ENCODE measurements at regions not wholly inside any gene's neighbourhood (a gene's known extent, or its start where the extent isn't known, plus 50 kb on each side); places are given as distances from the start of the nearest gene placed in this dataset.

GRCh38 chr13:105514401-105514800, 1021.1 kb downstream of the EFNB2 start:
- no peak overlapping the region for H3K4me3 ChIP-seq (ENCODE audit: low read depth, low read length)

- no peak overlapping the region for H3K4me3 ChIP-seq (ENCODE audit: low read depth, low read length)
These were observed 1022.0 kb downstream of the EFNB2 start for GRCh38 chr13:105513448-105513847.

- H3K4me3 ChIP-seq (ENCODE audit: low read depth, low read length) = no peak overlapping the region
These were observed 1025.3 kb downstream of the EFNB2 start for GRCh38 chr13:105509981-105510762.

GRCh38 chr13:105506463-105506862, 1029.0 kb downstream of the EFNB2 start:
- H3K4me3 ChIP-seq (ENCODE audit: low read depth, low read length) = no peak overlapping the region

GRCh38 chr13:105502193-105502592, 1033.3 kb downstream of the EFNB2 start:
- no peak overlapping the region for H3K4me3 ChIP-seq (ENCODE audit: low read depth, low read length)

GRCh38 chr13:105497597-105497996, 1037.9 kb downstream of the EFNB2 start:
- H3K4me3 ChIP-seq (ENCODE audit: low read depth, low read length) = no peak overlapping the region

- H3K4me3 ChIP-seq (ENCODE audit: low read depth, low read length) = no peak overlapping the region
These were observed 1043.2 kb downstream of the EFNB2 start for GRCh38 chr13:105492216-105492615.

GRCh38 chr13:105491345-105491744, 1044.1 kb downstream of the EFNB2 start:
- no peak overlapping the region for H3K4me3 ChIP-seq (ENCODE audit: low read depth, low read length)

GRCh38 chr13:105485081-105485480, 1050.4 kb downstream of the EFNB2 start:
- H3K4me3 ChIP-seq (ENCODE audit: low read depth, low read length) = no peak overlapping the region

- H3K4me3 ChIP-seq (ENCODE audit: low read depth, low read length) = no peak overlapping the region
These were observed 1060.4 kb downstream of the EFNB2 start for GRCh38 chr13:105474983-105475610.

GRCh38 chr13:105471673-105472072, 1063.8 kb downstream of the EFNB2 start:
- no peak overlapping the region for H3K4me3 ChIP-seq (ENCODE audit: low read depth, low read length)

GRCh38 chr13:105466376-105466775, 1069.1 kb downstream of the EFNB2 start:
- H3K4me3 ChIP-seq (ENCODE audit: low read depth, low read length) = no peak overlapping the region

GRCh38 chr13:105465745-105466144, 1069.7 kb downstream of the EFNB2 start, which contains the start of gene DAOA:
TSS of gene DAOA (plus strand) at chr13:105466045.
- H3K4me3 ChIP-seq (ENCODE audit: low read depth, low read length) = no peak within 1 kb of the TSS

GRCh38 chr13:105465251-105465650, 1070.2 kb downstream of the EFNB2 start:
- H3K4me3 ChIP-seq (ENCODE audit: low read depth, low read length) = no peak overlapping the region

- H3K4me3 ChIP-seq (ENCODE audit: low read depth, low read length) = no peak overlapping the region
These were observed 1071.2 kb downstream of the EFNB2 start for GRCh38 chr13:105464249-105464648.

- no peak overlapping the region for H3K4me3 ChIP-seq (ENCODE audit: low read depth, low read length)
These were observed 1072.4 kb downstream of the EFNB2 start for GRCh38 chr13:105463011-105463501.

GRCh38 chr13:105462098-105462497, 1073.4 kb downstream of the EFNB2 start:
- H3K4me3 ChIP-seq (ENCODE audit: low read depth, low read length) = no peak overlapping the region

GRCh38 chr13:105452895-105453294, 1082.6 kb downstream of the EFNB2 start:
- no peak overlapping the region for H3K4me3 ChIP-seq (ENCODE audit: low read depth, low read length)

- no peak overlapping the region for H3K4me3 ChIP-seq (ENCODE audit: low read depth, low read length)
These were observed 1084.7 kb downstream of the EFNB2 start for GRCh38 chr13:105450784-105451183.

- no peak overlapping the region for H3K4me3 ChIP-seq (ENCODE audit: low read depth, low read length)
These were observed 1086.7 kb downstream of the EFNB2 start for GRCh38 chr13:105448811-105449210.

GRCh38 chr13:105446197-105446596, 1089.3 kb downstream of the EFNB2 start:
- no peak overlapping the region for H3K4me3 ChIP-seq (ENCODE audit: low read depth, low read length)

GRCh38 chr13:105445796-105446195, 1089.7 kb downstream of the EFNB2 start:
- no peak overlapping the region for H3K4me3 ChIP-seq (ENCODE audit: low read depth, low read length)

Measured in iPS-11a (cell line).